Tibial artery (tissue), 4 donors: ENCODE measurements at regions not wholly inside any gene's neighbourhood (a gene's known extent, or its start where the extent isn't known, plus 50 kb on each side); places are given as distances from the start of the nearest gene placed in this dataset.

ENCODE experiments used
- DNase-seq, 2 donors: peaks; one replicate each; pipeline ENCODE4 v3.0.0-alpha.2; 2019
- H3K27ac ChIP-seq, 2 donors: fragments of 200-600 bp; sonication (generic) in 1 of 2; 1 replicate in 1 of 2; 2 replicates in 1 of 2; pipeline ENCODE4 v1.5.1; 2018 to 2019; ENCODE audit warnings: mild to moderate bottlenecking in 1 of 2
- H3K27me3 ChIP-seq, 2 donors: fragments of 200-600 bp; sonication (generic) in 1 of 2; one replicate each; pipeline versions ENCODE4 v1.5.1 to v1.6.0; 2016 to 2019
- H3K36me3 ChIP-seq, 3 donors: fragments of 200-600 bp; sonication (generic) in 2 of 3; one replicate each; pipeline ENCODE4 v1.5.1; 2016 to 2019; ENCODE audit warnings: mild to moderate bottlenecking in 2 of 3
- H3K4me1 ChIP-seq, 4 donors: fragments of 200-600 bp; sonication (generic) in 2 of 4; 1 replicate in 3 of 4; 2 replicates in 1 of 4; pipeline ENCODE4 v1.5.1; 2016 to 2019
- H3K4me3 ChIP-seq, 2 donors: fragments of 200-600 bp; sonication (generic) in 1 of 2; 1 replicate in 1 of 2; 2 replicates in 1 of 2; pipeline ENCODE4 v1.5.1; 2018 to 2019; ENCODE audit warnings: mild to moderate bottlenecking in 2 of 2
- H3K9me3 ChIP-seq, 3 donors: fragments of 200-600 bp; sonication (generic) in 1 of 3; one replicate each; pipeline ENCODE4 v1.5.1; 2016 to 2019
- CTCF ChIP-seq, 2 experiments: fragments of 200-600 bp in 1 of 2; fragments of 450-650 bp in 1 of 2; IDR thresholded peaks; one replicate each; pipeline ENCODE4 v1.5.1; 2017 to 2019; ENCODE audit warnings: antibody characterized with exemption in 2 of 2, mild to moderate bottlenecking in 1 of 2, moderate library complexity in 1 of 2
- intact Hi-C: fragments of 100-400 bp; cut with DNase I; formaldehyde crosslinking; loops from one replicate; pipeline ENCODE4 v1.15.0; 2023; ENCODE audit warnings: low total_unique reads

GRCh38 chr1:221947731-221948130 is 205.8 kb upstream of the DUSP10 start:
- no peak for TF ChIP-seq CTCF (IDR thresholded peaks at IDR 0.05)
- no peaks in the 10 kb centered on the region for H3K36me3 ChIP-seq
- H3K4me1 ChIP-seq = no peaks in the 10 kb centered on the region
- DNase-seq = no peak
- no peak overlapping the region for H3K4me3 ChIP-seq
- H3K27me3 ChIP-seq = no peaks in the 10 kb centered on the region
- intact Hi-C loops = no loop called here
- no peak overlapping the region for H3K27ac ChIP-seq
- H3K9me3 ChIP-seq = peaks cover 0 to 8% (median 4%) of the 10 kb centered on the region in 3 donors

GRCh38 chr1:221946768-221947167 is 204.9 kb upstream of the DUSP10 start:
- H3K4me1 ChIP-seq = no peaks in the 10 kb centered on the region
- no peak overlapping the region for H3K27ac ChIP-seq
- no peaks in the 10 kb centered on the region for H3K36me3 ChIP-seq
- H3K4me3 ChIP-seq = no peak overlapping the region
- intact Hi-C loops = no loop called here
- peaks cover 0 to 8% (median 4%) of the 10 kb centered on the region in 3 donors for H3K9me3 ChIP-seq
- TF ChIP-seq CTCF (IDR thresholded peaks at IDR 0.05) = no peak
- no peaks in the 10 kb centered on the region for H3K27me3 ChIP-seq
- no peak for DNase-seq

GRCh38 chr1:221945669-221946068 is 203.8 kb upstream of the DUSP10 start:
- Histone ChIP-seq H3K27me3 (no peaks in the 10 kb centered on the region), H3K9me3 (peaks cover 0 to 8% (median 4%) of the 10 kb centered on the region in 3 donors), H3K4me1 (no peaks in the 10 kb centered on the region), H3K4me3 (no peak overlapping the region), H3K27ac (no peak overlapping the region), H3K36me3 (no peaks in the 10 kb centered on the region)
- no peak for DNase-seq
- no peak for TF ChIP-seq CTCF (IDR thresholded peaks at IDR 0.05)
- intact Hi-C loops = no loop called here

GRCh38 chr1:221944247-221944870 is 202.5 kb upstream of the DUSP10 start:
- no peak overlapping the region for H3K4me3 ChIP-seq
- intact Hi-C loops = no loop called here
- no peak for TF ChIP-seq CTCF (IDR thresholded peaks at IDR 0.05)
- no peaks in the 10 kb centered on the region for H3K4me1 ChIP-seq
- peaks cover 0 to 8% (median 4%) of the 10 kb centered on the region in 3 donors for H3K9me3 ChIP-seq
- no peak overlapping the region for H3K27ac ChIP-seq
- DNase-seq = no peak
- no peaks in the 10 kb centered on the region for H3K27me3 ChIP-seq
- no peaks in the 10 kb centered on the region for H3K36me3 ChIP-seq

GRCh38 chr1:221940631-221941030 is 198.7 kb upstream of the DUSP10 start:
- TF ChIP-seq CTCF (IDR thresholded peaks at IDR 0.05) = no peak
- intact Hi-C loops = no loop called here
- no peaks in the 10 kb centered on the region for H3K4me1 ChIP-seq
- DNase-seq = no peak
- no peaks in the 10 kb centered on the region for H3K36me3 ChIP-seq
- no peaks in the 10 kb centered on the region for H3K27me3 ChIP-seq
- H3K27ac ChIP-seq = no peak overlapping the region
- peaks cover 0 to 6% (median 4%) of the 10 kb centered on the region in 3 donors for H3K9me3 ChIP-seq
- no peak overlapping the region for H3K4me3 ChIP-seq

GRCh38 chr1:221939607-221940006 is 197.7 kb upstream of the DUSP10 start:
- Histone ChIP-seq H3K4me1 (no peaks in the 10 kb centered on the region), H3K36me3 (no peaks in the 10 kb centered on the region), H3K27ac (no peak overlapping the region), H3K4me3 (no peak overlapping the region), H3K27me3 (no peaks in the 10 kb centered on the region), H3K9me3 (peaks cover 0 to 3% (median 3%) of the 10 kb centered on the region in 3 donors)
- DNase-seq = no peak
- no peak for TF ChIP-seq CTCF (IDR thresholded peaks at IDR 0.05)
- intact Hi-C loops = no loop called here
